ENCODE measurements at regions not wholly inside any gene's neighbourhood (a gene's known extent, or its start where the extent isn't known, plus 50 kb on each side); places are given as distances from the start of the nearest gene placed in this dataset.
"Not testable (repeated sequence)": the region's sequence is repeated elsewhere in the genome, so short reads cannot be mapped to it uniquely, and the experiment has no call there.

DNA sequence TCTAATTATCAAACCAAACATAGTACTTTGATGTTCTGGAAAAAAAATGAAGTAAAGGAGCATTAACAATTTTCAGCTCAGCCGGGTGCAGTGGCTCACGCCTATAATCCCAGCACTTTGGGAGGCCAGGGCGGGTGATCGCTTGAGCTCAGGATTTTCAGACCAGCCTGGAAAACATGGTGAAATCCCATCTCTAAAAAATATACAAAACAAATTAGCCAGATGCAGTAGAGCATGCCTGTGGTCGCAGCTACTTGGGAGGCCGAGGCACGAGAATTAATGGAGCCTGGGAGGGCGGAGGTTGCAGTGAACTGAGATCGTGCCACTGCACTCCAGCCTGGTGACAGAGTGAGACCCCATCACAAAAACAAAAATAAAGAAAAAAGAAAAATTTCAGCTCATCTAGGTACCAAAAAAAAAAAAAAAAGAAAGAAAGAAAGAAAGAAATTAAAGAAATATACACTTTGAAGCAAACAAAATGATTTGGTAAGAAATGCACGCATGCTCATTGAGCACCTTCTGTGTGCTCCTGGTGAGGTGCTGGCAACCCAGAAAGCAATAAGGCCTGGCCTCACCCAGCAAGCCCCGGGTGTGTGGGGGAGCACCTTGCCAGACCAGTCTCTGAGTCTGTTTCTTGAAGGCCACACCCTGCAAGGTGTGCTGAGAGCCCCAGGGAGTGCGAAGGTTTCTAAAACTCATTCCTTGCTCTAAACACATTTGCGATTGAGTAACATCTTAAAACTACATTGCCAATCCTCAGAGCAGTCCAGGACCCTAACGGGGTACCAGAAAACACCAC is 133.5 kb downstream of the TFCP2L1 start:
- DNase-seq = no peak

DNA sequence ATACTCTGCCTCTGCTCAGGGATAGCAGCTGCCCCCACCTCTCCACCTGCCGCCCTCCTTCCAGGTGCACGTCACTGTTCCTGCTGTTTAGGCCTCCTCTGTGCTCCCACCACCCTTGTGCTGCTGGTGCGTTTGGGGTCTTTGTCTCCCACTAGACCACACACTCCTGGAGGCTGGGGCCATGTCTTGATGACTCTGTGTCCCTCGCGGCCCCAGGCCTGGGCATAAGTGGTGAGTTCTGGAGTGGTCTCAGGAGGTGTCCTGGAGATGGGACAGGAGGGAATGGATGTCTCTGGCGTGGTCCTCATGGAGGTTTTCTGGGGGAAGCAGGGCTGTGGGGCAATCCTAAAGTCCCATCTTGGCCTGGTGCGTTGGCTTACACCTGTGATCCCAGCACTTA is 132.1 kb downstream of the TFCP2L1 start:
- DNase-seq = no peak

GRCh38 chr2:121153516-121153915 is 131.5 kb downstream of the TFCP2L1 start:
- no peak for DNase-seq

DNA sequence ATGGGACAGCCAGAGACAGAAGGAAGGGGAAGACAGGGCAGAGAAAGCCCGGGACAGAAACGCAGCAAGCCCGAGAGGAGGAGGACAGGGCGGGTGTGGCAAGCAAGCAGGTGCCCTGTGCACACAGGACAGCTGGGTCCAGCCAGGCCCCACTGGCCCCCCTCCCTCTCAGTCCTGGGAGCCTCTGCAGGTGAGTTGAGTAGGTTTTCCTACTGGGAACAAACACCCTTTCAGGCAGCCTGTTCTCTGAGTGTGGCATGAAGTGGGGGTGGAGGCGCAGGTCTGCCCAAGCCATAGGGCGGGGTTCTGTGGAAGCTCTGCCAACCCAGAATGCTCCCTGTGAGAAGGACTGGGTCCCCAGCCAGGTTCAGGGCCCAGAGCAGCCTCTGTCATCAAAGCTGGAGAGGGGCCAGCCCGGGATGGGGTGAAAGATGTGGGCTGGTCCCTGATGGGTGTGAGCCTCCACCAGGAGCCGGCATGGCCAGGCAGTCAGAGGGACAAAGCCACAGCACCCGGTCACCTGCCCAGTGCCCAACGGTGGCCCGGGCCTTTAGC is 129.4 kb downstream of the TFCP2L1 start:
- DNase-seq = no peak

DNA sequence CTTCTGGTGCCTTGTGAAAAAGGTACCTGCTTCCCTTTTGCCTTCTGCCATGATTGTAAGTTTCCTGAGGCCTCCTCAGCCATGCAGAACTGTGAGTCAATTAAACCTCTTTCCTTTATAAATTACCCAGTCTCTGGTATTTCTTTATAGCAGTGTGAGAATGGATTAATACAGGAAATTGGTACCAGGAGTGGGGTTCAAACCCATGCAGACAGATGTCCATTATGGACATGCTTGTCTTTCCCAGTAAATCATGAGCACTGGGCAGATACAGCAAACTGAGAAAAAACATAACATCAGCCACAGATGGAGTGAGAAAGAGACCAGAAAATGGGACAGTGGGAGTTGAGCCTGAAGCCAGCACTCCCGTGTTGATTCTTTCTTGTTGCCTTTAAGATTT is 127.5 kb downstream of the TFCP2L1 start:
- not testable (repeated sequence) for DNase-seq

DNA sequence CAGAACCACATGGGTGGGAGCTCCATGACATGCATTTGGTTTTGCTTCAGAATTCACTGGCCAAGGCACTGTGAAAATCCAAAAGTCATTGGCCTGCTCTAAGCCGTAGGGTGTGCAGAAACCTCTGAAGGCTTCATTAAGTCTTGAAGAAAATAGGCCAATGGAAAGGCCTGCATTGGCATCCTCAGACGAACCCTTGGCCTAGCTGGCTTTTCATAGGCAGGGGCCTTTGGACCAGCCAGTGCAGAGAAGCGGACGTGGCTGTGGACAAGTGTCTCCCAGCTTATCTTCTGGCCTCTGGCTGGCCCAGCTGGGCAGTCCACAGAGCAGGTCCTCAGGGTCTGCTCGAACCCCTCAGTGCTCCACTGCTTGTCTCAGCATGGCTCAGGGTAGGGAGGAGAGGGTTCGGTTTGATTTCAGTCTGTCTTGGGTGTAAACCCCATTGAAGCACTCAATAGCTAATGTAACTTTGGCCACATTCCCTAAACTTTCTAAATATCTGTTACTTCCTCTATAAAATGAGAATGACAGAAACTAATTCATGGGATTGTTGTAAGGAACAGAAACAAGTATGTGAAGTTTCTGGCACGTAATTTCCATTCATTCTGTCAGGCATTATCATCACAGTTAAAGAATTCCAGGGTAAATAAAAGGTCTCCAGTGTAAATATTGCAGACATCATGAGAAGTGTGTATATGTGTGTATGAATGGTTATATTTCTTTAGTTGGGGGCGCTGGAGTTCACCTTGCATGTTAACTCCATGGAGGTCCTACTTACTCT is 125.5 kb downstream of the TFCP2L1 start:
- DNase-seq = no peak

- DNase-seq = no peak
These were observed 124.6 kb downstream of the TFCP2L1 start for GRCh38 chr2:121160366-121160765.

DNA sequence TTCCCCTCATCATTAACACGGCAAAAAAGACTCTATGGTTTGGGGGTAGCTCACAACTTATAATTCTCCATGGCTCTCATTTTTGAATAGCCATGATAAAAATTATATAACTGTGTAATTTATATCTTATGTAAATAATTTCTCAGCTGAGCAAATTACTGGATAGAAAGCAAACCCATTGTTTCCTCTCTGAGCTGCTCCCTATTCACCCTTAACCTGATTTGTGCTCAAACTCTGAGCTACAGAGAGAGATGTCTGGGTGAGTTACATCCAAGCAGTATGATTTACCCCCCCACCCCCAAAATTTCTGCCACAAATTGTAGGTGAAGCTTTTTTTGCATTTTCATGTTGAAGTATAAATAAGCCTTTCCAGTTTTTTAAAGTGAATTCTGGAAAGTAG is 123.7 kb downstream of the TFCP2L1 start:
- no peak for DNase-seq

GRCh38 chr2:121162893-121163292 is 122.1 kb downstream of the TFCP2L1 start:
- DNase-seq = no peak

DNA sequence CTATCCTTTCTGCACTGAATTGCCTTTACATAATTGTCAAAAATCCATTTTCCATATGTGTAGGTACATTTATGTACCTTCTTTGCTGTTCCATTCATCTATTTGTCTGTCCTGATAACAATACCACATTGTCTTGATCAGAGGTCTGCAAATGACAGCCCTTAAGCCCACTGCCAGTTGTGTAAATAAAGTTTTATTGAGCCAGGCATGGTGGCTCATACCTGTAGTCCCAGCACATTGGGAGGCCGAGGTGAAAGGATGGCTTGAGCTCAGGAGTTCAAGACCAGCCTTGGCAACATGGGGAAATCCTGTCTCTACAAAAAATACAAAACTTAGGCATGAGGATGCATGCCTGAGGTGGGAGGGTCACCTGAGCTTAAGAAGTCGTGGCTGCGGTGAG is 121.0 kb downstream of the TFCP2L1 start:
- no peak for DNase-seq

GRCh38 chr2:121165038-121165542 is 119.9 kb downstream of the TFCP2L1 start:
- no peak for DNase-seq

Measured in AML-193 (cell line).